Erythroblast (primary cell): ENCODE measurements at regions not wholly inside any gene's neighbourhood (a gene's known extent, or its start where the extent isn't known, plus 50 kb on each side); places are given as distances from the start of the nearest gene placed in this dataset.

Experiments used
- GATA1 ChIP-seq: IDR thresholded peaks from 2 replicates; pipeline ENCODE4 v1.6.1; 2011; ENCODE audit warnings: low read depth, mild to moderate bottlenecking, control low read depth, low read length, moderate library complexity
- POLR2A ChIP-seq: IDR thresholded peaks from 2 replicates; pipeline ENCODE4 v1.6.1; 2011; ENCODE audit warnings: mild to moderate bottlenecking, low read length

- no peak for TF ChIP-seq POLR2A
- no peak for TF ChIP-seq GATA1
Observed at GRCh38 chr14:37824939-37825712, 229.7 kb downstream of the TTC6 start.
